Stimulated activated effector memory CD8-positive, alpha-beta T cell treated with anti-CD3 and anti-CD28 coated beads, Interleukin-12 subunit alpha, Interleukin-12 subunit beta, amount 100 ng/mL, for 72 hours (primary cell): ENCODE measurements at regions not wholly inside any gene's neighbourhood (a gene's known extent, or its start where the extent isn't known, plus 50 kb on each side); places are given as distances from the start of the nearest gene placed in this dataset.

Source experiments
- ATAC-seq: fragments of 150-1000 bp; cut with Tn5 transposase; 2 replicates; pipeline ENCODE4 v1.10.0; 2021
- DNase-seq, 2 donors: peaks; one replicate each; pipeline ENCODE4 v3.0.0; 2021 to 2022; ENCODE audit warnings: low spot score in 2 of 2
- H3K27ac Mint-ChIP-seq: one replicate; pipeline ENCODE4 v1.8.0; 2022; ENCODE audit warnings: mild to moderate bottlenecking, mixed read lengths
- H3K36me3 Mint-ChIP-seq: one replicate; pipeline ENCODE4 v1.8.0; 2022; ENCODE audit warnings: mild to moderate bottlenecking, mixed read lengths
- H3K4me1 Mint-ChIP-seq: one replicate; pipeline ENCODE4 v1.8.0; 2022; ENCODE audit warnings: mixed read lengths
- H3K4me3 Mint-ChIP-seq: one replicate; pipeline ENCODE4 v1.8.0; 2022; ENCODE audit warnings: mild to moderate bottlenecking, mixed read lengths
- H3K9me3 Mint-ChIP-seq: one replicate; pipeline ENCODE4 v1.8.0; 2022; ENCODE audit warnings: mixed read lengths

DNA sequence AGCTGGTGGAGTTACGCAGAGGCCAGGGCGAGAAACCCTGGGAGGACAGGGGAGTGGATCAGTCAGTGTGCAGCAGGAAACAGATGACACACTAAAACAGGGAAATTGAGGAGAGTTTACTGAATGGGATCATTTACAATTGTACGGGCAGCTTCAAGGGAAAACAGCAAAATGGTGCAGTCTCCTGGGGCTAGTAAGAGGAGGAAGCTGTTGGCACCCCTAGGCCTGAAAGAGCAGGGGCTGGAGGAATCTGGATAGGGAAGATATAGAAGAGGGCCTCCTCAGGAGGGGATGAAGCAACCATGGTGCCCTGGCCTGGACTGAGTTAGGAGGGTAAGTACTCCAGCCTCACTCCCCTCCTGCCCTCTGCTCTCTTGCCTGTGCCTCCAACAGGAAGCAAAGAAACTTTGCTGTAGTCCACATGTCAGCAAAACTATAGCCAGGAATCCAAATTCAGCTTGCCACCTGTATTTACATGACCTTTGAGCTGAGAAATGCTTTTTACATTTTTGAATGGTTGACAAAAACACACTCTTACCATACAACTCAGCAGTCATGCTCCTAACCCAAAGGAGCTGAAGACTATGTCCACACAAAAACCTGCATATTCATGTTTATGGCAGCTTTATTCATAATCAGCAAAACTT lies 52.3 kb upstream of the OPN4 start:
- DNase-seq (no peak), ATAC-seq (no peak)
- Mint-ChIP-seq H3K27ac (no peak overlapping the region), H3K4me1 (no peaks in the 10 kb centered on the region), H3K4me3 (no peak overlapping the region), H3K36me3 (no peaks in the 10 kb centered on the region), H3K9me3 (no peaks in the 10 kb centered on the region)

DNA sequence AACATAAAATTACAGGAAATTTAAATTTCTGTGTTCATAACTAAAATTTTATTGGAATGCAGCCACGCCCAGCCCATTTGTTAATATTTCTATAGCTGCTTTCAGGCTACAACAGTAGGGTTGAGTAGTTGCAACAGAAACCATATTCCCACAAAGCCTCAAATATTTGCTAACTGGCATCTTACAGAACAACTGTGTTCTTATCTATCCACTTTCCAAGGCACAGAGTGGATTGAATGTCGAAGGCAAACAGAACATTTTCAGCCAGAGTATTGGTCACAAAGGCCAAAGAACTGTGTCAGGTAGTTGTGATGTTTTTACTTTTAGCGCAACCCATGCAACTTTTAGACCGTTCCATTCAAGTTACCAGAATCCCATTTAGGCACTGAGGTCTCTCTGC lies 51.1 kb upstream of the OPN4 start:
- Mint-ChIP-seq H3K9me3 (no peaks in the 10 kb centered on the region), H3K4me1 (no peaks in the 10 kb centered on the region), H3K4me3 (no peak overlapping the region), H3K27ac (no peak overlapping the region), H3K36me3 (no peaks in the 10 kb centered on the region)
- no peak for DNase-seq
- ATAC-seq, result no peak
